ENCODE measurements at regions not wholly inside any gene's neighbourhood (a gene's known extent, or its start where the extent isn't known, plus 50 kb on each side); places are given as distances from the start of the nearest gene placed in this dataset.
"Not testable (repeated sequence)": the region's sequence is repeated elsewhere in the genome, so short reads cannot be mapped to it uniquely, and the experiment has no call there.

DNA sequence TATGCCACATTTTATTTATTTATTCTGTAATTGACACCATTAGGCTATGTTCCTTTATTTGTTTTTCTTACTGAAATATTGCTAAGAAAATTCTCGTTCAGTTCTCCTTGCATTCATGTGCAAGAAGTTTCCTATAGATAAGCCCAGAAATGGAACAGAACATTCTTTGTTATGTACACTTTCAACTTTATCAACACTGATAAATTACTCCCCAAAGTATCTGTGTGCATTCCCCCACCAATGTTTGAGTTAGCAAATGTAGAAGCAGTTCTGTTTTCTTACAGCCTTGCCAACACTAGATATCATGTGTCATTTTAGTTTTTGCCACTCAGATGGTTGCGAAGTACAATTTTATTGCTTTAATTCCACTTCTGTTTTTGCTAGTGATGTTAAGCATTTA lies 166.4 kb upstream of the NPY2R start:
- no peaks in the 10 kb centered on the region for H3K79me2 ChIP-seq (ENCODE audit: low read depth)
- Mint-ChIP-seq H3K9me3 (peaks cover 3% of the 10 kb centered on the region), H3K4me3 (no peak overlapping the region), H3K36me3 (no peaks in the 10 kb centered on the region), H3K4me1 (no peaks in the 10 kb centered on the region), H3K27ac (no peak overlapping the region), H3K27me3 (ENCODE audit: insufficient read depth, low read depth) (no peaks in the 10 kb centered on the region)
- no peaks in the 10 kb centered on the region for H3K9me3 ChIP-seq (ENCODE audit: low read depth)
- no peak overlapping the region for H3K4me2 ChIP-seq
- H3K4me3 ChIP-seq: no peak overlapping the region
- no peaks in the 10 kb centered on the region for H4K20me1 ChIP-seq (ENCODE audit: low read depth)
- H3K4me1 ChIP-seq: no peaks in the 10 kb centered on the region
- no peaks in the 10 kb centered on the region for H3F3A ChIP-seq (ENCODE audit: low read depth)
- no peak overlapping the region for H3K27ac ChIP-seq
- no peak for DNase-seq (ENCODE audit: low spot score)
- H3K36me3 ChIP-seq: no peaks in the 10 kb centered on the region
- no peak overlapping the region for H3K9ac ChIP-seq
- H2AFZ ChIP-seq (replicated peaks): no peak overlapping the region
- H3K27me3 ChIP-seq: no peaks in the 10 kb centered on the region
- TF ChIP-seq EZH2 (IDR thresholded peaks at IDR 0.05): no peak
- TF ChIP-seq EZH2phosphoT487 (IDR thresholded peaks at IDR 0.05): no peak
- TF ChIP-seq, protein P1, sequence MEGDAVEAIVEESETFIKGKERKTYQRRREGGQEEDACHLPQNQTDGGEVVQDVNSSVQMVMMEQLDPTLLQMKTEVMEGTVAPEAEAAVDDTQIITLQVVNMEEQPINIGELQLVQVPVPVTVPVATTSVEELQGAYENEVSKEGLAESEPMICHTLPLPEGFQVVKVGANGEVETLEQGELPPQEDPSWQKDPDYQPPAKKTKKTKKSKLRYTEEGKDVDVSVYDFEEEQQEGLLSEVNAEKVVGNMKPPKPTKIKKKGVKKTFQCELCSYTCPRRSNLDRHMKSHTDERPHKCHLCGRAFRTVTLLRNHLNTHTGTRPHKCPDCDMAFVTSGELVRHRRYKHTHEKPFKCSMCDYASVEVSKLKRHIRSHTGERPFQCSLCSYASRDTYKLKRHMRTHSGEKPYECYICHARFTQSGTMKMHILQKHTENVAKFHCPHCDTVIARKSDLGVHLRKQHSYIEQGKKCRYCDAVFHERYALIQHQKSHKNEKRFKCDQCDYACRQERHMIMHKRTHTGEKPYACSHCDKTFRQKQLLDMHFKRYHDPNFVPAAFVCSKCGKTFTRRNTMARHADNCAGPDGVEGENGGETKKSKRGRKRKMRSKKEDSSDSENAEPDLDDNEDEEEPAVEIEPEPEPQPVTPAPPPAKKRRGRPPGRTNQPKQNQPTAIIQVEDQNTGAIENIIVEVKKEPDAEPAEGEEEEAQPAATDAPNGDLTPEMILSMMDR (IDR thresholded peaks at IDR 0.05): no peak

DNA sequence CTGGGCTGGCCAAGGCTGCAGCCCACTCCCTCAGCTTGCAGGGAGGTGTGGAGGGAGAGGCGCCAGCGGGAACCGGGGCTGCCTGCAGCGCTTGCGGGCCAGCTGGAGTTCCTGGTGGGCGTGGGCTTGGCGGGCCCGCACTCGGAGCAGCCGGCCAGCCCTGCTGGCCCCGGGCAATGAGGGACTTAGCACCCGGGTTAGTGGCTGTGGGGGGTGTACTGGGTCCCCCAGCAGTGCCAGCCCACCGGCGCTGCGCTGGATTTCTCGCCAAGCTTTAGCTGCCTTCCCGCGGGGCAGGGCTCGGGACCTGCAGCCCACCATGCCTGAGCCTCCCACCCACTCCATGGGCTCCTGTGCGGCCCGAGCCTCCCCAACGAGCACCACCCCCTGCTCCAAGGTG lies 164.2 kb upstream of the NPY2R start:
- H3K27ac ChIP-seq; H3K27me3 Mint-ChIP-seq (ENCODE audit: insufficient read depth, low read depth): not testable (repeated sequence)
- peaks cover 11% of the 10 kb centered on the region for H3K9me3 Mint-ChIP-seq

DNA sequence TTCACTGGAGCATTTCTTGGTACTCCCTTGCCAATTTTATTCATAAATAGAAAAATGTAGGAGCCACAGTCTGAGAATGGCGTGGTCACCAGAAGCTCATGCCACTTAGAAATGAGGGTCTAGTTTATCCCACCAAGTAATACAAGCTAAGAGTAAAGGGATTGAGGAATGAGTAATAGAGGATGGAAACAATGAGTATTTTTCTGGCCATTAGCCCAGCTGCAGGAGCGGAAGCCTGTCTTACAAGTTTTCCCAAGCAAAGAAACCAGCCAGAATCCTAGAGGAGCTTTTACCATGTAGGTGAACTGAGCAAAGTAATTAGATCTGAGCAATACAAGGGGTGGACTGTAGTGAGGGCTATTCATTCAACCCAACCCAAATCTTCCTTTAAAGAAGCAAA lies 160.7 kb upstream of the NPY2R start:
- Histone ChIP-seq H4K20me1 (ENCODE audit: low read depth) (no peaks in the 10 kb centered on the region), H3K27me3 (no peaks in the 10 kb centered on the region), H3K4me1 (no peaks in the 10 kb centered on the region), H3K9ac (no peak overlapping the region), H3K79me2 (ENCODE audit: low read depth) (no peaks in the 10 kb centered on the region), H3K4me2 (no peak overlapping the region), H3K9me3 (ENCODE audit: low read depth) (no peaks in the 10 kb centered on the region), H3K4me3 (no peak overlapping the region), H2AFZ (replicated peaks) (no peak overlapping the region), H3K27ac (no peak overlapping the region), H3K36me3 (no peaks in the 10 kb centered on the region), H3F3A (ENCODE audit: low read depth) (no peaks in the 10 kb centered on the region)
- H3K27ac Mint-ChIP-seq: no peak overlapping the region
- no peaks in the 10 kb centered on the region for H3K4me1 Mint-ChIP-seq
- no peaks in the 10 kb centered on the region for H3K27me3 Mint-ChIP-seq (ENCODE audit: insufficient read depth, low read depth)
- H3K9me3 Mint-ChIP-seq: peaks cover 11% of the 10 kb centered on the region
- no peak for DNase-seq (ENCODE audit: low spot score)
- no peaks in the 10 kb centered on the region for H3K36me3 Mint-ChIP-seq
- TF ChIP-seq, protein P1 (IDR thresholded peaks at IDR 0.05): no peak
- no peak for TF ChIP-seq EZH2phosphoT487 (IDR thresholded peaks at IDR 0.05)
- TF ChIP-seq EZH2 (IDR thresholded peaks at IDR 0.05): no peak
- H3K4me3 Mint-ChIP-seq: no peak overlapping the region

More for the DNA sequence above, 164.2 kb upstream of the NPY2R start:
- H3K36me3 Mint-ChIP-seq; DNase-seq (ENCODE audit: low spot score); H3K4me1 Mint-ChIP-seq; H3K9ac ChIP-seq; H3K4me1 ChIP-seq; H3K79me2 ChIP-seq (ENCODE audit: low read depth); H3K4me3 ChIP-seq; H3K36me3 ChIP-seq; H3F3A ChIP-seq (ENCODE audit: low read depth); H3K27ac Mint-ChIP-seq; H3K4me3 Mint-ChIP-seq; H3K4me2 ChIP-seq; H4K20me1 ChIP-seq (ENCODE audit: low read depth); H2AFZ ChIP-seq (replicated peaks); H3K27me3 ChIP-seq; H3K9me3 ChIP-seq (ENCODE audit: low read depth): not testable (repeated sequence)

DNA sequence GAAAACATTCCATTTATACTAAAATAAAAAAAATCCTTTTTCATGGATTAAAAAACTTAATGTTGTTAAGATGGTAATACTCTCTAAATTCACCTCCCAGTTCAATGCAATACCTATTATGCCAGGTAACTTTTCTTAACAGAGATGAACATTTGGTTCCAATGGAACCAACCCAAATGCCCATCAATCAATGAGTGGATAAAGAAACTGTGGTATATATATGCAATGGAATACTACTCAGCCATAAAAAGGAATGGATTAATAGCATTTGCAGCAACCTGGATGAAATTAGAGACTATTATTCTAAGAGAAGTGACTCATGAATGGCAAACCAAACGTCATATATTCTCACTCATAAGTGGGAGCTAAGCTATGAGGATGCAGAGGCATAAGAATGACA lies 154.4 kb upstream of the NPY2R start:
- H3K27me3 ChIP-seq; H3K27ac ChIP-seq; H4K20me1 ChIP-seq (ENCODE audit: low read depth); H3K4me1 ChIP-seq; H3K4me2 ChIP-seq; H3K79me2 ChIP-seq (ENCODE audit: low read depth); H2AFZ ChIP-seq (replicated peaks); H3K27ac Mint-ChIP-seq; DNase-seq (ENCODE audit: low spot score); H3K9me3 Mint-ChIP-seq; H3K9ac ChIP-seq; H3K4me1 Mint-ChIP-seq; H3K36me3 ChIP-seq; H3K4me3 ChIP-seq; H3K27me3 Mint-ChIP-seq (ENCODE audit: insufficient read depth, low read depth); H3K9me3 ChIP-seq (ENCODE audit: low read depth); H3K36me3 Mint-ChIP-seq; H3F3A ChIP-seq (ENCODE audit: low read depth); H3K4me3 Mint-ChIP-seq: not testable (repeated sequence)
